Renal cortical epithelial cell (primary cell): ENCODE measurements at regions not wholly inside any gene's neighbourhood (a gene's known extent, or its start where the extent isn't known, plus 50 kb on each side); places are given as distances from the start of the nearest gene placed in this dataset.
A peak's percentile ranks its signal among the peaks of the same experiment; 100 is the strongest.
"Not testable (repeated sequence)": the region's sequence is repeated elsewhere in the genome, so short reads cannot be mapped to it uniquely, and the experiment has no call there.

Experiments
- DNase-seq: peaks from one replicate; pipeline ENCODE4 v3.0.0-alpha.2; 2011; ENCODE audit warnings: low read depth

- peak; percentile 82 for DNase-seq
Measured at GRCh38 chr6:25181923-25182322, 97.3 kb upstream of the CARMIL1 start.

- DNase-seq, result no peak
Measured at GRCh38 chr6:25186919-25187318, 92.3 kb upstream of the CARMIL1 start.

- DNase-seq, result no peak
Measured at GRCh38 chr6:25188232-25188631, 90.9 kb upstream of the CARMIL1 start.

- DNase-seq, result peak; percentile 97
Measured at GRCh38 chr6:25192590-25193459, 86.3 kb upstream of the CARMIL1 start.

GRCh38 chr6:25193460-25194171 is 85.6 kb upstream of the CARMIL1 start:
- DNase-seq, result peak; percentile 97

- no peak for DNase-seq
Measured at GRCh38 chr6:25194172-25194678, 84.9 kb upstream of the CARMIL1 start.

GRCh38 chr6:25196464-25196863 is 82.7 kb upstream of the CARMIL1 start:
- no peak for DNase-seq

- no peak for DNase-seq
Measured at GRCh38 chr6:25197111-25197510, 82.1 kb upstream of the CARMIL1 start.

GRCh38 chr6:25199544-25199943 is 79.6 kb upstream of the CARMIL1 start:
- DNase-seq, result no peak

GRCh38 chr6:25202504-25202903 is 76.7 kb upstream of the CARMIL1 start:
- DNase-seq, result no peak

- DNase-seq, result no peak
Measured at GRCh38 chr6:25205629-25206028, 73.5 kb upstream of the CARMIL1 start.

GRCh38 chr6:25207453-25208155 is 71.6 kb upstream of the CARMIL1 start:
- not testable (repeated sequence) for DNase-seq

GRCh38 chr6:25215881-25216280 is 63.3 kb upstream of the CARMIL1 start:
- DNase-seq, result peak; percentile 18

- DNase-seq, result no peak
Measured at GRCh38 chr6:25217302-25217701, 61.9 kb upstream of the CARMIL1 start.

- no peak for DNase-seq
Measured at GRCh38 chr6:25217829-25218228, 61.3 kb upstream of the CARMIL1 start.

GRCh38 chr6:25218346-25218745 is 60.8 kb upstream of the CARMIL1 start:
- no peak for DNase-seq

GRCh38 chr6:25219216-25219916 is 59.8 kb upstream of the CARMIL1 start:
- DNase-seq, result no peak

- DNase-seq, result no peak
Measured at GRCh38 chr6:25219917-25220278, 59.3 kb upstream of the CARMIL1 start.

- no peak for DNase-seq
Measured at GRCh38 chr6:25220857-25221256, 58.3 kb upstream of the CARMIL1 start.

GRCh38 chr6:25222006-25222678 is 57.0 kb upstream of the CARMIL1 start:
- no peak for DNase-seq

- peak; percentile 68 for DNase-seq
Measured at GRCh38 chr6:25223490-25223991, 55.6 kb upstream of the CARMIL1 start.
